ENCODE measurements at regions not wholly inside any gene's neighbourhood (a gene's known extent, or its start where the extent isn't known, plus 50 kb on each side); places are given as distances from the start of the nearest gene placed in this dataset.

- TF ChIP-seq ESRRG (CRISPR knock-in tag; IDR thresholded peaks at IDR 0.05) (no peak), ZFP30 (CRISPR knock-in tag; IDR thresholded peaks at IDR 0.05) (no peak), CSRNP3 (CRISPR knock-in tag; IDR thresholded peaks at IDR 0.05) (no peak), TCF4 (CRISPR knock-in tag; IDR thresholded peaks at IDR 0.05; ENCODE audit: borderline replicate concordance) (no peak), ZC3H10 (CRISPR knock-in tag; IDR thresholded peaks at IDR 0.05) (no peak), PATZ1 (CRISPR knock-in tag; IDR thresholded peaks at IDR 0.05; ENCODE audit: borderline replicate concordance) (no peak), RARB (CRISPR knock-in tag; IDR thresholded peaks at IDR 0.05) (no peak), BACH2 (CRISPR knock-in tag; IDR thresholded peaks at IDR 0.05; ENCODE audit: borderline replicate concordance) (no peak), ARNTL (CRISPR knock-in tag; IDR thresholded peaks at IDR 0.05; ENCODE audit: borderline replicate concordance, low read depth) (no peak), SNAI2 (CRISPR knock-in tag; IDR thresholded peaks at IDR 0.05) (no peak), ZFP3 (CRISPR knock-in tag; IDR thresholded peaks at IDR 0.05) (no peak), ISL1 (CRISPR knock-in tag; IDR thresholded peaks at IDR 0.05) (no peak), ZNF8 (CRISPR knock-in tag; IDR thresholded peaks at IDR 0.05) (no peak)
Observed at GRCh38 chr2:145752091-145752806, 1232.3 kb upstream of the ZEB2 start.
